LoVo (cell line): ENCODE measurements at regions not wholly inside any gene's neighbourhood (a gene's known extent, or its start where the extent isn't known, plus 50 kb on each side); places are given as distances from the start of the nearest gene placed in this dataset.

Experiments used
- DNase-seq: peaks from one replicate; pipeline ENCODE4 v3.0.0-alpha.2; 2016; ENCODE audit warnings: low spot score

DNA sequence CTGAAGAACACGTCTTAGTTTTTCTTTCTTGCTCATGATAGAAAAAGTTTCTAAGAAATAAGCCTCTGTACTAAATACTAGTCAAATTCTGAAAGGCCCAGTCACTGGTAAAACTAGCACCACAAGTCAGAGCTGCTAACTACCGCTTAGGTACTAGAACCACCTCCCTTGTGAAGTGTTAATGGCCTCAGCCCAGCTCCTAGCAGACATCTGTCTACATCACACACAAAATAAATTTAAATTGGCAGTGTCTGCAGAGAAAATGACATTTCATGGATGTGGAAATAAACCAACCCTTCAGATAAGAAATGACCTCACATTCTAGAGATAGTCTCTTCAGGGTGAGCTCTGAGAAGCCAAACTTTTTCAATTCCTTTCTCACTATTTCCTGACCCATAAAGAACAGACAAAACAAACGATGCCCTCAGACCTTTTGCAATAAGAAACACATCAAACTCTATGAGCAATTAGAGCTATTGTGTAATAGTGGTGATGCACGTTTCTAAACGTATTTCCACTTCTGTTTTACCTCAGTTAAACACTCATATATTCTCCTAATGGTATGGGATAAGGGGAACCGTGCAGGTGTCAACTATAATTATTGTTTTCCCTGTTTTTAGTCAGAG lies 70.3 kb upstream of the DSG1 start:
- DNase-seq, result no peak

DNA sequence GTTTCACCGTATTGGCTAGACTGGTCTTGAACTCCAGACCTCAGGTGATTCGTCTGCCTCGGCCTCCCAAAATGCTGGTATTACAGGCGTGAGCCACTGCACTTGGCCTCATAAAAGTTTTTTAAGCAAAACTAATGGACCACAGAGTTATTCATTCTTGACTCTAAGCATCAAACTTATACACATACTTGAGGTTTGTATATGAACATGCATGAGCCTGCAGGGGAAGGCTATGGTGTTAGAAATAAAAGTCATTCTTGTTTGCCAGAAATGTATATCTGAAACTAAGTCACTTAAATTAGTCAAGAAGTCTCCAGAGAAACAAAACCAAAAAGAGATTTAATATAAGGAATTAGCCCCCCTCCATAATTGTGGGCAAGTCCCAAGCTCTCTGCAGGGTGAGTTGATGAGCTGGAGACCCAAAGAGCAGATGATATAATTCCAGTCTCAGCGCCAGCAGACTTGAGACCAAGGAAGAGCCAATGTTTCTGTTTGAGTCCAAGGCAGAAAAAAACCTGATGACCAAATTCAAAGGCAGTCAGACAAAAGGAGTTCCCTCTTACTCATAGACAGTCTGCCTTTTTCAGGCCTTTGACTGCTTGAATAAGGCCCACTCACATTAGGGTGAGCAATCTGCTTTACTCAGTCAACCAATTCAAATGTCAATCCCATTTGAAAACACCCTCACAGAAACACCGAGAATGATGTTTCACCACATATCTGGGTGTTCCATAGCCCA lies 69.0 kb upstream of the DSG1 start:
- DNase-seq, result no peak

DNA sequence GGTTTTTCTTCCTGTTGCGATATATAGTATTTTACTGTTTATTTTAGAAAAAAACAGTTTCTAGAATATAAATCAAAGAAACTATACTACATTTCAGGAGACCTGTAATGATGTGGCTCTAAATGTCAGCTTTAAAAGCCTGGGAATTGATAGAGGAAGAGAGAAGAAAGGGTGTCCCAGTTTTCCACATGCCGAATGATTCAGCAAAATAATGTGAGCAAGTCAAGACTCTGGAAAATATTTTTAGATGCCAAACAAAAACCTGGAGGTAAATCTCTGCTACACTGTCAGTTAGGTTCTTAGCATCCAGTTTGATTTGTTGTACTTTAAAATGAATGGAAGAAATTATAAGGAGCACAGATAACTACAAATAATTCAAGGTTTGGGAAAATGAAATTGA lies 67.1 kb upstream of the DSG1 start:
- no peak for DNase-seq

DNA sequence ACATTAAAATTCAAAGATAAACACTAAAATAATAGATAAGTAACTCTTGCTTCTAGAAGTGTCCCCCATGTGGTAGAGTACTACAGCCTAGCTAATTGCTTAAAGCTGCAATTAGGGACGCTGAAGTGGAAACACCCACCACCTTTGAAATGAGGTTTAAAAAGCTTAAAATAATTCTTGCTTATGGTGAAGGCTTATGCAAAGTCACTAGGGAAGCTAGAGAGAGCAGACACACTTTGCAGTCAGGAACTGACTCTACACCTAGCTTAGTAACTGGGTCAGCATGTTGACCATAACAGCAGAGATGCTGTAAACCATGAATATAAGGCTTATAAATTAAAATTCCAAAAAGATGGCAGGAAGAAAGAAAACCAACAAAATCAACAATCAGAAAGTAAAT lies 65.4 kb upstream of the DSG1 start:
- DNase-seq, result no peak

DNA sequence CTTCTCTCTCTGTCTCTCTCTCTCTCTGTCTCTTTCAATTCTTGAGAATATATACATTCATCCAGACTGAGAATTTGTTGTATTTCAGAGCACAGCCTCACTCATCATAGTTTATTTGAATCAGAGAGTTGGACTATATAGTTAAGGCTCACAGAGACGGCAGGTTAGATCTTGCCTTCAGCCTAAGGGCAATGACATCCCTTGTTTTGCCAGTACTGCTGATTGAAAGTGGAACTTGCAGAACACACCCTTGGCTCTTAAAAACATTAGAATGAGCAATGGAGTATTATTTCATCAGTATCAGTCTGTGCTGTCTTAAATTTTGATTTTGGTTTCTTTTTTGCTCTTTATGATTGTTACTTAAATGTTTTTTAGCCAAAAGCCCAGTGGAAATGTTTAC lies 62.0 kb upstream of the DSG1 start:
- no peak for DNase-seq

DNA sequence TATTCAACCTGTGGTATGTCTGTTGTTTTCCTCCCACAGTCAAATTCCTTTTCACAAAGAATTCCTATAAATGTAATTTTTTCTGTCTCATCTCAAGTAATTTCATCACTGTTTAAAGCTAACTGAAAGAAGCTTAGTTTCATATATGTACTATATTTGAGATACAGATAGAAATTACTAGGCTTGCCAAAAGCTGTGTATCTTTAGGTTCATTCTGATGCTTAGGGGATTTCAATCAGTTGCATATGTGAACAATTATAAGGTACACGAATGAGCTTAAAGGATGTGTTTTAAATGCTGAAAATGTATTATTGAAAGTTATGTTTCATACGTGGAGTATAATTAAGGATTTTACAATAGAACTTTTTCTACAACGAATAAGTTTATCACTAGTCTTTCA lies 59.2 kb upstream of the DSG1 start:
- no peak for DNase-seq

DNA sequence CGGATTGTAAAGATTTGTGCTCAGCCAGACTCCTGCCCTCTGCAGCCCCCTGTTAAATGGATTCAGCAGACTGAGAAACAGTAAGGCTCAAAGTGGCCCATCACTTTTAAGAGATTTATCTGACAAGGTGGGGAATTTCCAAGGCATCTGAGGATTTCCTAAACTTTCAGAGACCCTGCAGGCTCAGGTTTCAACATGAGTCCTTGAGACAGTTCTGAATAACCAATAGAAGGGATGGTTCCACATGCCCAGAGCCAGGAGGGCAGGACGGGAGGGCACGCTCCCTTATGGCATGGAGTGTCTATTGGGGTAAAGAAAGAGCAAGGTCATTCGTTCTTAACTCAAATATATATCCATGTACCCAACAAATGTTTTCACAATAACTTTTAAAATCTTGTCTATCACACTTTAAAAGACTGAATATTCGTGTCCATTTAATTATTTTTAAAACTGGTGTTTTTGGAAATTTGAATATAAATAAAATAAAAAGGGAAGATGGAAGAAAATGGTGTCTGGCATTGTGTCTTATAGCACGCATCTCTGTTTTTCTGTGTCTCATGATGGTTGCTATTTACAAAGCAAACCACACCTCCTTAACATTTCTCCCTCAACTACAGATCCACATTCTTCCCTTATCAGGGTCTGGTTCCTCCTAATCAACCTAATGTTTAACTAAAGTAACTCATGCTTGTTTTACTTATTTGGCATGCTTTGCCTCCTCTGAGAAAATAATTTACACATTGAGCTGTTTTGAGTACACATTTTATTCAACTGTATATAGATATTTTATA lies 56.0 kb upstream of the DSG1 start:
- DNase-seq, result no peak

DNA sequence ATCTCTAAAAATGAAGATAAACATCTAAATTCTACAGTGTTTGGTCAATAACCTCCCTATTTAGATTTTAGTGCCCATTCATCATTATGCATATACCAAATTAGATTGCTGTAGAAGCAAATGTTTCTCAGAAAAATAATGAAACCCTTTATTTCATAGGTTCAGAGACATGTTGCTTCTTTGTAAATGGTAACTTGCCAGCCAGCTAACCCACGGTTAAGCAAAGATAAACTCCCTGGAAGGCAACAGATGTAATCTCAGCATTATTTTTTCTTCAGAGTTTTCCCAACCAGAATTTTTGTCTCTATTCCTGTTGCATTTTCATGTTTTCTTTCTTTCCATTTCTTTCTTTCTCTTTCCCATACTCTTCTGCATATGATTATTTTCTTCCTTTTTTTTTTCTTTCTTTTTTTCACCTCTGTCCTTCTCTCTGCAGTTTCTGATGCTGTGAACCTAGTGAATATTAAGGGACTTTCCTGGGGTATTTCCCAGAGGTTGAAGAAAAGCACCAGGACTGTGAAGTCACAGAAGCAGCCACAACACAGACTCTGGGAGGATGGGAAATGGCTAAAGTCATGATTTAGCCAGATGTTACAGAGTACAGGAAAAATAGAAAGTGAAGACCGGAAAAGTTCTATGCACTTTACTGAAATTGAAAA lies 50.0 kb upstream of the DSG1 start:
- no peak for DNase-seq
